ENCODE measurements at regions not wholly inside any gene's neighbourhood (a gene's known extent, or its start where the extent isn't known, plus 50 kb on each side); places are given as distances from the start of the nearest gene placed in this dataset.
"Not testable (repeated sequence)": the region's sequence is repeated elsewhere in the genome, so short reads cannot be mapped to it uniquely, and the experiment has no call there.

DNA sequence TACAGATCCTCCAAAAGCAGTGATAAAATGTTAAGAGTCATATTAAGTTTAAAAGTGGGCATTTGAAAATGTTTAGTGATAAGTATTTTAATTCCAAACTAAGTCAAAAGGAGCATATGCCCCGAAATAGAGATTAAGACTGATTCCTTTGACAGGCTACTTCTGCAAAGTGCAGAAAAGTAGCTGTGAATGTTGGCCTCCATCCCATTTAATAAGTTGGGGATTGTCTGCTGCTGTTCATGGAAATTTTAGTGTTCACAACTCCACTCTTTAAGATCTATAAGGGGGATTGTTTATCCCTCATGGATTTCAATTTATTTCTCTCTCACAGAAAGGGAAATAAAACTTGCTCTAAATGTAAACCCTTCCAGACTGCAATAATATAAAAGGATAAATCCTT lies 278.3 kb downstream of the KCTD12 start:
- no peak for DNase-seq

DNA sequence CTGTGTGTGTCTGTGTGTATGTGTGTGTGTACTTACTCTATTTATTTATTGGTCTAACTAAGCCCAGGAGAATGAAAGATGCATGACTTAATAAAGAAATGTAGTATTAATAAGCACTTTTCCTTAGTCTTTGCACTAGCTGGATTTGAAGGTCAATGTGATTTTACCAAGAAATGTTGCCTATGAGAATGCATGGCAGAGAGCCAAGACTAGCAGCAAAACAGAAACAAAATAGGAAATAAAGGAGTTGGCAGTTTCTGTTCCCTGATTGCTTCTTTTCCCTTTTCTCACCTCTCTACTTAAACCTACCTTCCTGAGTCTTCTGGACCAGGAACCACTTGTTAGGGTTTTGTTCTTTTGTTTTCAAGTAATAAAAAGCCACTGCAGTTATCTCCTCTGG lies 286.1 kb downstream of the KCTD12 start:
- DNase-seq, result no peak

DNA sequence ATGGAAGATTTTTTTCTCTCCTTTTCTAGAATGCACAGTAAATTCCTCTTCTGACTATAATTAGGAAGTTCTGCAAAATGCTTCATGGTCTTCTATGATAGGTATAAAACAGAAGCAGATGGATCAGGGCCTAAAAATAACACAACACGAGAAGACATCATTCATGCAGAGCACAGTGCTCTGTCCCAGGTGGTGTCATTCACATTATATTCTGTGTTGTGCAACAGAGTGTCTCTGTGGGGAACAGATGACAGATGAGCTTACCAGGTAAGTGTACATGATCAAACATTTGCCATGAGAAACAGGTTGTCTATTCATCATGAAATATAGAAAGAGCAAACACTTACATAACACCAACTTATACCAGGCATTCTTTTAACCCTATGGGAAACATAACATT lies 288.3 kb downstream of the KCTD12 start:
- peak; percentile 57 to 72 for DNase-seq

DNA sequence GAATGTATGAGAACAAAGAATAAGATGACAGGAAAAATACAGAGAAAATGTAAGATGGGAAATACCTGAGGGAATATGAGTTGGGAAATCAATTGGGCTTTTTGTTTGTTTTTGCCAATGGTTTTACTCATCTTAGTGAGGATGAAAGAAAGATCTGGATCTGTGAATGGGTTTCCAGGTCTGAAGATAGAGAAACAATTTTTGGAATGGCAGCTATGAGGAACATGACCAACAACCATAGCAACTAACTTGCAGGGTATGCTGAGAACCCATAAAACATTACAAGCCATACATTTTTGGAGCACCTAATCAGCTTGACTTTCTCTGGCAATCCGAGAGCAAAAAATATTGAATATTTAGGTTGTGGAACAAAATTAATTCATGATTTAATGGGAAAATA lies 290.0 kb downstream of the KCTD12 start:
- no peak for DNase-seq

DNA sequence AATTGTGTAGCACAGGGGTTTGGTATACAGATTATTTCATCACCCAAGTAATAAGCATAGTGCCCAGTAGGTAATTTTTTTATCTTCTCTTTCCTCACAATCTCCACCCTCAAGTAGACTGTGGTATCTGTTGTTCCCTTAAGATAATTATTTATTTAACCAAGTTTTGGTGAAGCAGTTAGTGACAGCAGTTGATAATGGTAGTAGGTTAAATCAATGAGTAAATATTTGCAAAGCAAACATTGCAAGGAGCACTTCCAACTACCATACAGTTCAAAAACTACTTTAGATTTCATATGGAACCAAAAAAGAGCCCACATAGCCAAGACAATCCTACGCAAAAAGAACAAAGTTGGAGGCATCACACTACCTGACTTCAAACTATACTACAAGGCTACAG lies 291.8 kb downstream of the KCTD12 start:
- no peak for DNase-seq

DNA sequence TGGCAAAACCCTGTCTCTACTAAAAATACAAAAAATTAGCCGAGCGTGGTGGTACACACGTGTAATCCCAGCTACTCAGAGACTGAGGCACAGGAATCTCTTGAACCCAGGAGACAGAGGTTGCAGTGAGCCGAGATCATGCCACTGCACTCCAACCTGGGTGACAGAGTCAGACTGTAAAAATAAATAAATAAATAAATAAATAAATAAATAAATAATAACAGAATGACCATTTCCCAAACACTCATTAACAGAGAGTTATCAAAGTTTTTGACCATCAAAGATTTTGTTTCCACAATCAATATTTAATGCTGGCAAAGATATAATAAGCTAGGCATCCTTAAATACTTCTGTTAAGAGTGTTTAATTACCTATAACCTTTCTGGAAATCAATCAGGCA lies 299.4 kb downstream of the KCTD12 start:
- DNase-seq, result no peak

DNA sequence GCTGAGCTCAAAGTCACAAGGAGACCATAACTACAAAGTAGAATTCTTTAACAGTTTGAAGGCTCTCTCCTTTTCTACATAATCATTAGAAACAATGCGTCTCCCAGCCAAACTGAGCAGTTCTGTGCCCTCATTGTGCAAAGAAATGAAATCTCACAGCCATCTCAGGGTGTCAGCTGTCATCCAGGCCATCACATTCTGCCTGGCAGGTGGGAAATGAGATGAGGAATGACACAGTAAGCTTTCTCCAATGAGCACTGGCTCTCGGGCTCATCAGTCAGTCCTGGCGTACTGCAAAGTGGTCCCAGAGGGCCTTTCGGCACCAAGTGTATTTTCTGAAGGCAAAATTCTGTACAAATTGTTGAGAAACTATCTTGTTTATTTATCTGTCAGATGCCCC lies 306.5 kb downstream of the KCTD12 start:
- DNase-seq, result no peak

DNA sequence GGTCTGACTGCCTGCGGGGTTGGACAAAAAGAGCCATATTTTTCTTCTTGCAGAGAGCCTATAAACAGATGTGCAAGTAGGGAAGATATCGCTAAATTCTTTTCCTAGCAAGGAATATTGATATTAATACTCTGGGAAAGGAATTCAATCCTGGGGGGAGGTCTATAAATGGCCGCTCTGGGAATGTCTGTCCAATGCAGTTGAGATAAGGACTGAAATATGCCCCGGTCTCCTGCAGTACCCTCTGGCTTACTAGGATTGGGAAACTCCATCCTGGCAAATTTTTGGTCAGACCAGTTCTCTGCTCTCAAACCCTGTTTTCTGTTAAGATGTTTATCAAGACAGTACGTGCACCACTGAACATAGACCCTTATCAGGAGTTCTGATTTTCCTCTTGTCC lies 310.6 kb downstream of the KCTD12 start:
- not testable (repeated sequence) for DNase-seq

DNA sequence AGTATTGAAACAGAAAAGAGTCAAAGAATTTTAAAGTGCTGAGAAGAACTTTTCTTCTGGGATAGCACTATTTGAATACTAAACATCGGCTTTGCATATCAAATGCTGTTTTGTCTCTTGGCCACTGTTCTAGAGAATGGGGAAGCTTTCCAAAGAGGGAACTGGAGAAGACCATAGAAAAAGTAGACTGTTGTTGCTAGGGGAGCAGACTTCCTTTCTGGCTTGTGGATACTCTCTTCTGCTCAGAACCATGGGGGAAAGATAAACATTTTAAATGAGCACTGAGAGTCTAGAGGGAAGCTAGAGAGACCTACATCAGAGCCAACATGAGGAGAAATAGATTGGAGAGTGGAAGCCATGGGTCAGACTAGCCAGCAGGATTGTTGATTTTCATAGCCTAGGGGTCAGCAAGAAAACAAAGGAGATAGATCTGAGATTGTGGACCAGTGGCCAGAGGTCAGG lies 315.7 kb downstream of the KCTD12 start:
- DNase-seq, result no peak

DNA sequence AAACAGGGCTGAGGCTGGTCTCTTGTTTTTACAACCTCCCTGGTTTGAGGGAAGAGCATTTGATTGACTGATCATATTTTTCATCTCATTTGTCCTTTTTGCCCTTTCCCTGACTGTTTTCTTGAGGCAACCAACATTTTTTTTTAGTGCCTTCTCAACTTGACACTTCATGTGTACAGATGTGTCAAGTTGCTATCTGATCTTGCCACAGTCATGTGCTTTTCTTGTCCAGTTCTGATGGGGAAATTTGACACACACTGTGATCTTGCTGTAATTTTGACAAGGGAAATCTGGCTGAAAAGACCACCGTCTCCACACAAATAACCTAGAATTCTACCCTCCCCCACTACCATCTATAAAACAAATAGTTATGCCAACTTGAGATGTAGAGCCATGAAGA lies 329.6 kb downstream of the KCTD12 start:
- no peak for DNase-seq

DNA sequence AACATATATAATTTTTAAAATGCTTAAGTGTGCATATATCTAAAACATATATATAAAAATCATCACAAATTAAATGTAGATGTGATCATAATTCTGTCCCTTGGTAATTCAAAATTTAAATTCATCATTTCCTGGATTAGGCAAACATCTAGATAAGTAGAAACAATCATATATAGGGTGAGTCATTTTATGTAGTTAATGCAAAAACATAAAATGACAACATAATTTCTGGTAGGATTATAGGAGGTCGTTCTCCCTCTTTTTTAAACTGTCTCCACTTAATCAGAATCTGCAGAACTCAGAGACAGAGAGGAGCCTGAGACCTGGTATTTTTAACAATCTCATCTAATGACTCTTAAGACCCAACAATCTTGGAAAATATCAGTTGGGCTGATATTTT lies 333.4 kb downstream of the KCTD12 start:
- DNase-seq, result no peak

DNA sequence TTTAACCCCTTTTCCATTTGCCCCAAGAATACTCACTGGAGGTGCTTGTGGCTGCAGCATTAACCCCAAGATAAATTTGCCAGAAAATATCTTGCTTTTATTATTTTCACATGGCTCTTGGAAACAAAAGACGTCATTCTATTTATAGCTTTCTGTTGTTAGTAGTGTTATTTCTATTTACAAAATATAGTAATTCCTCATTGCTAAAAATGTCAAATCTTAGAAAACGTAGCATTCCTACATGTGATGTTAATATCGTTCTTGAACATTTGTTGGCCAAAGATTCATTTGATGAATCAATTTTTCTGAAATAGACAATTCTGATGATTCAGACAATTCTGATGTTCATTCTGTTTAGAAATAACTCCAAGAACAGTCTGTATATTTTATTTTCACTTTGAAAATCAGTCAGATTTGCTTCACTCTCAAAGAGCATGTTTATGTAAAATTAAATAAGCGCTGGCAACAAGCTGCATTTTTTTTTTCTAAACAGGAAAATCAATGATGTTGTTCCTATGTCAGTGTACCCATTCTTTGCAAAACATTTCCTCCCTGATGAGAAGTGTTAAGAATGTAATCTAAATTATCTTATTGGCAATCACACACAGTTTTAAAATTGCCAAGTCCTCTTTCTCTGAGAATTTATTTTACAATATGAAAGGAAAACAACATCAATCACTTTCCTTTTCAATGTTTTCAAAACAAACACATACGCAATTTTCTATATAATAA lies 334.0 kb downstream of the KCTD12 start:
- DNase-seq, result no peak

DNA sequence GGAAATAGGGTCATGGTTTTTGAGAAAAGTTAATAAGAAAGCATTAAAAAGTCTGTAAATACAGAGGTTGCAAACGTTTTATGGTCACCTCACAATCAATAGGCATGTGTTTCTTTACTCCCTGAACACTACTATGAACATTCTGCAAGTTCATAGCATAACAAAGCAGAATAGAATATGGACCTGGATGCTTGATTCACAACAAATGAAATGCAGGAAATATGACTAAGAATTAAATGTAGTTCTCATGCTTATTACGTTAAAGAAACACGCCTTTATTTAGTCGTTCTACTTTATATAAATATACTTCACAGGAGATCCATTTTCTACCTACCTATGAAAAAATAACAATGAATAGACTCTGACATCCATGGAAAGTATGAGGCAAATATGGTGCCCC lies 344.0 kb downstream of the KCTD12 start:
- DNase-seq, result no peak

DNA sequence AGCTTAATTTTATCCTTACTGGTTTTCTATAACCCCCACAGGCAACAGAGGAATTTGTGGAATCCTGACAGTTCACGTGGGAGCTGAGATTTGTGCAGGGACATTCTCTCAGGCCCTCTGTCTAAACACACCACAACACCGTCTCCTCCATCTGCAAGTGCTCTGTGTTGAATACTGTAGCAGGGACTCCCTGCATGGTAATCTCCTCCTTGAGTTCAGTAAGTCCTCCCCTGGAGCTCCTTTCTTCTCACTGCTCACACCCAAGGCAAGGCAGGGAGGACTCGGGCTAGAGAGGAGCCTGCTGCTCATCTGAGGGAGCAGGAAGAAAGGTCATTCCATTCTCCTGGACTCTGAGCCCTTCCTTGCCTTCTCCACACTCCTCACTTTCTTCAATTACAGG lies 348.2 kb downstream of the KCTD12 start:
- DNase-seq, result no peak

DNA sequence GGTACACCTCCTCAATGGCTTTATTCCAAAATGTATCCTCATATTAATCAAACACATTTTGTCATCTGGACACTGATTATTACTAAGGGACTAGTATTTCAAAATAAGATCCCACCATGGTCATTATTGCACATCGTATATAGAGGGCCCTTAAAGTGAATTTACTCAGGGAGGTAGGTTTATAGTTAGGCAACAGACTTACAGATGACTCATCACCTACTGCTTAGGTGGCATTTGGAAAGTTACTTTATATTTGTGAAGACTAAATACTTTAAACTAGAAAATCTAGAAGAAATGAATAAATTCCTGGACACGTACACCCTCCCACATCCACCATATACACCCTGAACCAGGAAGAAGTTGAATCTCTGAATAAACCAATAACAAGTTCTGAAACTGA lies 353.0 kb downstream of the KCTD12 start:
- DNase-seq, result no peak

DNA sequence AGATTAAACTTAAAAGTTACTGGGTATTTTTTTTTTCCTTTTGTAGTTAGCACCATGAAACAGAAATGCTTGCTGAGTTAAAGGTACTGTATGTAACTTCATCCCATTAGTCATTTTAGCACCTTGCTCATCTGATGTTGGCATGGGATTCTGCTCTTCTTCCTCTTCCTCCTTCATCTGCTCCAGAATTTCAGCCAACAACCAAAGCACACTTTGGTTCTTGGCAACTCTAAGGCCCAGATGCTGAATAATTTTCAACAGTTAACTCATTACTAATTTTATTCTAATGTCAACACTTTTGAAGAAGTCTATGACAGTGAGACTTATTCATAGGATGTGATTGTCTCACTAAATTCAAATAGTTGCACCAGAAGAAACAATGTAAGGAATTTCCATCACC lies 359.2 kb downstream of the KCTD12 start:
- no peak for DNase-seq

DNA sequence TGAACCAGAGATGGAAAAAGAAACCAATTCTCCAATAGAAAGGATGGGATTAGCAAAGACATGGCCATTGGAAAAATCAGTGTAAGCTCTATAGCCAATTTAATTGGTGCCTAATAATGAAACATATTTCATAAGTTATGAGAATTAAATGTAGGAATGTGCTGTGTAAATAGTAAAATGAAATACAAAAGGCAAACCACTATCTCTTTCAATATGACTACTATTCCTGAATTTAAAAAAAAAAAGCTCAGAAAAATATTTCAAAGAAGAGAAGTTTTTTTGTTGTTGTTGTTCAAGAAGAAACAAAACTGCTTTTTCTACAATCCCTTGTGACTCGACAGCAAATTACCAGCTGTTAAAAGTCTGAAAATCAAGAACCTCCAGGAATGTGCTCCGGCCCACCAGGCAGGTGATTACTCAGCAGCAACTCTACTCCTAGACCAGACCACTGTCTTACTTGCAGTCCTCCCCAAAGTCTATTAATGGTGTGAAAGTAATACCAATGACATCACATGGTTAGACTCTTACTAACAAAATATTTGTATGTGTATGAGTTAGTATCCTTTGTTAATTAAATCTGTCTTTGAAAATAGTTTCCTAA lies 362.4 kb downstream of the KCTD12 start:
- DNase-seq, result no peak

DNA sequence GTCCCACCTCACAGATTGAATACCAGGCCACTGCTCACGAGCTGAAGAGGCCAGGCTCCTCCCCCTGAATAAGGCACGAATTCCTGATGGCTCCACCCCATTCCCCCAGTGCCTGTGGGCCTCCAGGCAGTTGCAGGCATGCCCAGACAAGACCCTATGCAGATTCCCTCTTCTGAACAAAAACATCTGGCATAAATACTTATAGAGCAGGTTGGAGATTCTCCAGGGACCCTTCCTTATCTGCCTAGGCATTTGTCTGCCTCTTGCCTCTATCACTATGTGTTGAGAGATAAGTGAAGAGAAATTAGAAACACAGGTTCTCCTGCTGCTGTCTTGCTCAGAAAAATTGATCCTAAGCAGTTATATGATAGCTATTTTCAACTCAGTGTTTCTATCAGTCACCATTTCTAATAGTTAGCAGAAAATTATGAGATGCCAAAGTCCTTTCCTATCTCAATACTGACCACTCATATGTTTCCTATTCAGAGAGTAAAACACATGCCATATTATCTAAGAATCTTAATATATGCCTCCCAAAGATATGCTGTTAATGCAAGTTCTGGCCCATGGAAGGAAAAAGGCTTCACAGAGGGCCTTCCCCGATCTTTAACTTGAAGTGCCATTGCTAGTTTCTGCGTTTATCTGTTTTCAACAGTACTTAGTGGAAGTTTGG lies 364.0 kb downstream of the KCTD12 start:
- no peak for DNase-seq

DNA sequence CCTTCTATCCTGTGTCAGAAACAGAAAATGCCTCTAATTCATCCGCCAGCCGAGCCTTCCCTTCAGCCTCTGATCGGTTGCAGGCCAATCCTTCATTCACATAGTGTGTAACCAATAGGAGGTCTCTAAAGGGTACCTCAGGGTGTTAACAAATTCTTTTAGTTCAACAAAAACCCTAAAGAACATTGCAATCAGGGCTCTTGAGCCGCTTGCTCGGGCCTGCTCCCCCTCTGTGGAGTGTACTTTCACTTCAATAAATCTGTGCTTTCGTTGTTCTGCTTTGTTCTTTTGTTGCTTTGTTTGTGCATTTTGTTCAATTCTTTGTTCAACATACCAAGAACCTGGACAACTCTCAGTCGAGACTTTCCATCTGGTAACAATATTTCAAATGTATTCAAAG lies 366.5 kb downstream of the KCTD12 start:
- no peak for DNase-seq

DNA sequence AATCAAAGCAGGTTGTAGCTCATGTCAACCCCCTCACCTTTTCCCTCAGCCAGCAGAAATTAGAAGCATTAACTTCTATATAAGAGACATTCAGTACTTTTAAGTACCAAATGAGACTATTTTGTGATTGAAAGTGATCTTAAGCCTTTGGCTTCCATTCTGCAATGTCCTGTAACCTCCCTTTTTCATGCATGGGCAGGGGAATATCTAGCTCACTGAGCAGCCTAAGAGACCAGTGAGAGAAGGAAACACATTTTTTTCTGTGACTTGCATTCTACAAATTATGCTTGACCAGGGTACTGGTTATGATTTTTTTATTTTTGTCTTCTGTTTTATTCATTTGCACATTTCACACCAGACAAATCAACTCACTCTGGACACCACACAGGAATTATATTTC lies 369.6 kb downstream of the KCTD12 start:
- no peak for DNase-seq

DNA sequence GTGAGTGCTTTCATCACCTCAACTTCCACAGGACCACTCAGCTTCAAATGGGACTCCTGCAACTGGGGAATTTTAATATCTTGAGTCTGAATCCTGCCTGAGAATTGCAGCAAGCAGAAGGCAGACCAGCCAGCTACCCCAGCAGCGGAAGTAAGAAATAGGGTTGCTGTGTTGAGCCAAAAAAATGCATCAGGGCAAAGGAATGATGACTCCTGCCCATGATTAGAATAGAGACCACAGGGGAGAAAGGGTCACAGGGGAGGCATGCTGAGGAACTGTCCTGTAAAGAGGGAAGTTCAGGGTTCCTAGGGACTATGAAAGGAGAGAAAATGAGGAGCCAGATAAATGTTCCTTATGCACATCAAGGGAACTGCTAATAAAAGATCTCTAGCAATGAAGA lies 370.2 kb downstream of the KCTD12 start:
- no peak for DNase-seq

DNA sequence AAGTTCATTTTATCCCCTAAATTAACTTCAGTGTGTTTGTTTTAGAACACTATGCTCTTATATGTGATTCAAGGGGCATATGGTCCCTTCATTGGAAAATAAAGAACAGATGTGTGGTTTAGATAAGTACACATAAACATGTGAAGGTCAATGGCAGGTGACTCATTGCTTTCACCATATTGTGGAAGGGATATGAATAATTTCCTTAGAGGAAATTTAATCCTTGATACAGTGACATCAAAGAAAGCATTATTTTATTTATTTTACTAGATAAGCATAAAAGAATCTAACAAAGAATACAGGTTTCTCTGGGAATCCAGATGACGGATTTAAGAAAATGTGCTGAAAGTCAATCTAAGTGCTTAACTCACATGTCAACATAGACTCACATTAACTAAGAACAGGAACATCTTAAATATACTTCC lies 373.5 kb downstream of the KCTD12 start:
- DNase-seq, result peak; percentile 81 to 85

DNA sequence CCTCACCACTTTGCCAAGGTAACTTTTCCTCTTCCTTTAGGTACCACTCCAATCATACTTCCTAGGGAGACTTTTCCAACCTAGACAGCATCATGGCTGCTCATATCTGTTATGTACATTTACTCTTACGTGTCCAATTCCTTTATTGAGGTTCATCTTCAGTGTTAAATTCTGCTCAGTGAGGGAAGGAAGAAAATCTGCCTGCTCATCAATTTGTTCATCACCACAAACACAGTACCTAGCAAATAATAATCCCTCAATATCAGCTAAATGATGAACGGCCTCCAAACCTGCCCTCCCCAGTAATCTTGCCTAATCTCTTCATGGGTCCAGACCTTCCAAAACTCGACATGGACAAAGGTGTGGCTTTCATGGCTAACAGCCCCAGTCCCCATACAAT lies 380.8 kb downstream of the KCTD12 start:
- DNase-seq, result no peak

DNA sequence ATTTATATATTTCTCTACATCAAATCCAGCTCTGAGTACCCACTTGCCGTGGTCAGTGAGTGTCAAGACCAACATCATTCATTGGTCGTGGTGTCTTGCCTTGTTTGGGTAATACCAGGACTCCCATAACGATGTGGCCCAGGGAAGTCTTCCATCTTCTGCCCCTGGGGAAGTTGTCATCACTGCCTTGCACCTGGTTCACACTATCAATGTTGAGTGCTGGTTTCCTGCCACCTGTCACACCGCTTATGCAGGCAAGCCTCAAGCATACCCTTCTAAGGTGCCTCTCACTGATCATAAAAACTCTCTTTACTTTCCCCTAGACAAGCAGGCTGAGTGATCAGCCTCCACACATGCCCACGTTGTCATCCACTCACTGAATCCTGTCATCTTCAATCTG lies 382.4 kb downstream of the KCTD12 start:
- DNase-seq, result peak; percentile 94 to 97

Measured in SHP77 (cell line).